ENCODE measurements at regions not wholly inside any gene's neighbourhood (a gene's known extent, or its start where the extent isn't known, plus 50 kb on each side); places are given as distances from the start of the nearest gene placed in this dataset.

DNA sequence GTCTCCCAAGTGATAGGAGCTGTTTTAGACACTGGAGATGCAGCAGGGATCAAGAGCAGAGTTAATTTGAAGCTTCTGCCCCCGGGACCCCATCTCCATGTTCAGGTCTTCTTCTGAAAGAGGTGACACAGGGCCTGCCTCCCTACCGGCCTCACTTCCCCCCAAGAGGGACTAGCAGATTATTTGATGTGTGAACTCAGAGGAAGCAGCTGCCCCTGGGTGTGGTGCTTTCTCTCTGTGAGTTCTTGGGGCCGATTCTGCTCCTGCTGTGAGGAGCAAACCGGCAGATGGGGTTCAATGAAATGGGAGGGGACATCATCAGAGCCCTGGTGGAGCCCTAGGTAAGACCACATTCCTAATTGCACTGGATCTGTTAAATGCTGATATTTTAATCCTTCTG, 193.4 kb downstream of the FBXO15 start:
- BruUV-seq (replicated peaks) = no TSS peak
- intact Hi-C loops (cut with micrococcal nuclease; ENCODE audit: unreplicated experiment) = no loop called here
- no peak for DNase-seq
- Mint-ChIP-seq H3K27me3 (ENCODE audit: unreplicated experiment) (no peaks in the 10 kb centered on the region), H3K27ac (ENCODE audit: unreplicated experiment) (no peak overlapping the region), H3K36me3 (ENCODE audit: insufficient read depth, unreplicated experiment) (no peaks in the 10 kb centered on the region), H3K4me1 (ENCODE audit: low read depth, unreplicated experiment) (no peaks in the 10 kb centered on the region), H3K4me3 (ENCODE audit: low read depth, unreplicated experiment) (no peak overlapping the region), H3K9me3 (ENCODE audit: low read depth, unreplicated experiment) (no peaks in the 10 kb centered on the region)
- TF ChIP-seq, protein P1, sequence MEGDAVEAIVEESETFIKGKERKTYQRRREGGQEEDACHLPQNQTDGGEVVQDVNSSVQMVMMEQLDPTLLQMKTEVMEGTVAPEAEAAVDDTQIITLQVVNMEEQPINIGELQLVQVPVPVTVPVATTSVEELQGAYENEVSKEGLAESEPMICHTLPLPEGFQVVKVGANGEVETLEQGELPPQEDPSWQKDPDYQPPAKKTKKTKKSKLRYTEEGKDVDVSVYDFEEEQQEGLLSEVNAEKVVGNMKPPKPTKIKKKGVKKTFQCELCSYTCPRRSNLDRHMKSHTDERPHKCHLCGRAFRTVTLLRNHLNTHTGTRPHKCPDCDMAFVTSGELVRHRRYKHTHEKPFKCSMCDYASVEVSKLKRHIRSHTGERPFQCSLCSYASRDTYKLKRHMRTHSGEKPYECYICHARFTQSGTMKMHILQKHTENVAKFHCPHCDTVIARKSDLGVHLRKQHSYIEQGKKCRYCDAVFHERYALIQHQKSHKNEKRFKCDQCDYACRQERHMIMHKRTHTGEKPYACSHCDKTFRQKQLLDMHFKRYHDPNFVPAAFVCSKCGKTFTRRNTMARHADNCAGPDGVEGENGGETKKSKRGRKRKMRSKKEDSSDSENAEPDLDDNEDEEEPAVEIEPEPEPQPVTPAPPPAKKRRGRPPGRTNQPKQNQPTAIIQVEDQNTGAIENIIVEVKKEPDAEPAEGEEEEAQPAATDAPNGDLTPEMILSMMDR (IDR thresholded peaks at IDR 0.05; ENCODE audit: unreplicated experiment) = no peak
- CTCF ChIA-PET = no interaction called here

DNA sequence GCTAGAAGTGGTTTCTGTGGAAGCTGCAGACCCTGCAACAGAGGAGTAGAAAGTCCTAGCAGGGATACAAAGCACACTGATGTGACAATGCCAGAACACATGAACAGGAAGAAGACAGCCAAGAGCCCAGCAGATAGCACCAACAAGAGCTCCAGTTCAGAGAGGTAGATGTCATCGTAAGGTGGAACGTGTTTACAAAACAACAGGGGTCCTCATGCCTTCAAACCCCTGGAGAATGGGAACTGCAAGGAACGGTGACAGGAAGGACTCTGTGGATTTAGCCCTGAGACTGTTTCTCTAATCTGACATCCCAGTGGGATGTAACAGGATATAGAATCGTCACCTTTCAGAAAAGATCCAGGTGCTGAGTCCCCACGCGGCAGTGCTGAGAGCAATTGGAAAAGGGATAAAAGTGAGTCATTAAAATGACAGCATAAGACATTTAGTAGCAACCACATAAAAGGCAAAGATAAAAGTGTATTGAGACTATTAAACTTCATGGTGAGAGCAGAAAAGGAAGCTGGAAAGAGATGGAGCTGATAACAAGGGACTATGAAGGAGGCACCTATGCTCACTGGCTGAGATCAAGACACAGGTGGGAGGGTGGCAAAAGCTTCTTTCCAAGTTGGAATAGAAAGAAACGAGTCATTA, 195.2 kb downstream of the FBXO15 start:
- no peak overlapping the region for H3K27ac Mint-ChIP-seq (ENCODE audit: unreplicated experiment)
- no peaks in the 10 kb centered on the region for H3K36me3 Mint-ChIP-seq (ENCODE audit: insufficient read depth, unreplicated experiment)
- no peak overlapping the region for H3K4me3 Mint-ChIP-seq (ENCODE audit: low read depth, unreplicated experiment)
- TF ChIP-seq, protein P1 (IDR thresholded peaks at IDR 0.05; ENCODE audit: unreplicated experiment) = no peak
- no peak for DNase-seq
- CTCF ChIA-PET = interaction anchor here (0.9 kb wide), 1 partner anchor 9 kb away, joined by 3 read pairs; no protein-coding TSS in a partner anchor
- H3K27me3 Mint-ChIP-seq (ENCODE audit: unreplicated experiment) = no peaks in the 10 kb centered on the region
- intact Hi-C loops (cut with micrococcal nuclease; ENCODE audit: unreplicated experiment) = no loop called here
- peaks cover 15% of the 10 kb centered on the region for H3K4me1 Mint-ChIP-seq (ENCODE audit: low read depth, unreplicated experiment)
- H3K9me3 Mint-ChIP-seq (ENCODE audit: low read depth, unreplicated experiment) = no peaks in the 10 kb centered on the region
- BruUV-seq (replicated peaks) = no TSS peak

DNA sequence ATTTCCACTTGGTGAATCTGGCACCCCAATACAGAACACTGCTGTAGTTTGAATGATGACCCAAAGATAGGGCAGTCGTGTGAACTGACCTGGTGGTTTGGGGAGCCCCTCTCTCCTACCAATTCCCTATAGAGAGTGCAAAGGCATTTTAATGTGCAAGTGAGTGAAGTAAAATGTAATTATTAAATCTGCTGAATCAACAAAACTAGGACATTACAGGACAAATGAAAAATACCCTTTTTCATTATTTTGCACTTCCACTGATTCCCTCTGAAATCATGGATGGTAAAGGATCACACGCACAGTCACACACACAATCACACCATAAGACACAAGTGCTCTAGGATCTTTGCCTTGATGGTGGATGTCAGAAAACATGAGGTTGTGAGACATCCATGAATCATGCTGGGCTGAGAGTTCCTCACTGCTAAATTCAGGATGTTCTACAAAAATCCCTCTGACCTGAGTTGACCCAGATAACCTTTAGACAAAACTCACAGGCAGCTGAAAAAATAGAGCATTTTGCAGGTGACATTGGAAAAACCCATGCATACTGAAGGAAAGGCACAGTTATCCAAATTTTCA, 197.4 kb downstream of the FBXO15 start:
- no TSS peak for BruUV-seq (replicated peaks)
- CTCF ChIA-PET = no interaction called here

DNA sequence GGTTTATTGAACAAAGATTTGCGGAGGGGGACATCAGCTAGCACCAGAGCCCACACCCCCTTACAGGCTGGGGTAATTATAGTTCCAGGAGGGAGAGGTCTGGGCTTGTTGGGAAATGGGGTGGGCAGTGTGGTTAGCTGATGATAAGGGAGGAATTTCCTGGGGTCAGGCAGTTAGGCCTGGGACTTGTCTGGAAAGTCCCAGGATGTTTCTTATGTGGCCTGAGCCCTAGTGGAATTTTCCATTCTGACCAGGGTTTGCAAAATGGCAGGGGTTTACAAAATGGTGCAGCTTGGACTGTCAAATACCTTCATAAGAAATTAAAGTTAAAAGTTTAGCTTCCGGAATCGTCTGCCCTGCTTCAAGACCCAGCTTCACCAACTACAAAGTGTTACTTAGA, 199.1 kb downstream of the FBXO15 start:
- H3K9me3 Mint-ChIP-seq (ENCODE audit: low read depth, unreplicated experiment) = no peaks in the 10 kb centered on the region
- no TSS peak for BruUV-seq (replicated peaks)
- DNase-seq = peak; percentile 21
- TF ChIP-seq, protein P1 (IDR thresholded peaks at IDR 0.05; ENCODE audit: unreplicated experiment) = no peak
- H3K4me1 Mint-ChIP-seq (ENCODE audit: low read depth, unreplicated experiment) = peaks cover 23% of the 10 kb centered on the region
- H3K36me3 Mint-ChIP-seq (ENCODE audit: insufficient read depth, unreplicated experiment) = no peaks in the 10 kb centered on the region
- no peaks in the 10 kb centered on the region for H3K27me3 Mint-ChIP-seq (ENCODE audit: unreplicated experiment)
- intact Hi-C loops (cut with micrococcal nuclease; ENCODE audit: unreplicated experiment) = no loop called here
- H3K4me3 Mint-ChIP-seq (ENCODE audit: low read depth, unreplicated experiment) = peak overlapping the region; percentile 25
- H3K27ac Mint-ChIP-seq (ENCODE audit: unreplicated experiment) = peak overlapping the region; percentile 76
- CTCF ChIA-PET = no interaction called here

More for the DNA sequence above, 197.4 kb downstream of the FBXO15 start:
- no peaks in the 10 kb centered on the region for H3K27me3 Mint-ChIP-seq (ENCODE audit: unreplicated experiment)
- no peaks in the 10 kb centered on the region for H3K36me3 Mint-ChIP-seq (ENCODE audit: insufficient read depth, unreplicated experiment)
- no peak overlapping the region for H3K4me3 Mint-ChIP-seq (ENCODE audit: low read depth, unreplicated experiment)
- intact Hi-C loops (cut with micrococcal nuclease; ENCODE audit: unreplicated experiment) = no loop called here
- no peak for DNase-seq
- H3K4me1 Mint-ChIP-seq (ENCODE audit: low read depth, unreplicated experiment) = peaks cover 23% of the 10 kb centered on the region
- TF ChIP-seq, protein P1 (IDR thresholded peaks at IDR 0.05; ENCODE audit: unreplicated experiment) = no peak
- no peak overlapping the region for H3K27ac Mint-ChIP-seq (ENCODE audit: unreplicated experiment)
- no peaks in the 10 kb centered on the region for H3K9me3 Mint-ChIP-seq (ENCODE audit: low read depth, unreplicated experiment)

All from Calu3 (cell line).